ENCODE measurements at regions not wholly inside any gene's neighbourhood (a gene's known extent, or its start where the extent isn't known, plus 50 kb on each side); places are given as distances from the start of the nearest gene placed in this dataset.

- DNase-seq (ENCODE audit: low read depth): no peak
These were observed 339.3 kb upstream of the PFKP start for GRCh38 chr10:2728087-2728486.

- no peak for DNase-seq (ENCODE audit: low read depth)
These were observed 350.8 kb upstream of the PFKP start for GRCh38 chr10:2716596-2716995.

GRCh38 chr10:2714597-2714996 is 352.8 kb upstream of the PFKP start:
- no peak for DNase-seq (ENCODE audit: low read depth)

- DNase-seq (ENCODE audit: low read depth): no peak
These were observed 363.4 kb upstream of the PFKP start for GRCh38 chr10:2703953-2704352.

DNA sequence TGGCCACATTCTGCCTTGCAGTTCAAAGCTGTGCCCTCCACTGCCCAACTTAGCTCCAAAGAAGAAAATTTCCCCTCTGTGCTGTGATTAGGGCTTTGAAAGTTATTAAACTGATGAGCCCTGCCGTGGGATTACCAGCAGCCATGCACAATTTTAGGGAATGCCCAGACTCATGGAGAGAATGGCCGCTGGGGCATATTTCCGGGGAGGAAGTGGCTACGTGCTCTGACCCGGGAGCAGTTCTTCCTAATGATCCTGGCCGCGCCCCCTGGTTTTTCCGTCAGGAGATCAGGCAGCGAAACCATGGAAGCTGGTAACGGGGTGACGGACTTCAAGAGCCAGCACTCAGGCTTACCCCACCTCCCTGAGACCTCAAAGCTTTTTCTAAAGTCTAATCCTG is 365.5 kb upstream of the PFKP start:
- DNase-seq (ENCODE audit: low read depth): no peak

DNA sequence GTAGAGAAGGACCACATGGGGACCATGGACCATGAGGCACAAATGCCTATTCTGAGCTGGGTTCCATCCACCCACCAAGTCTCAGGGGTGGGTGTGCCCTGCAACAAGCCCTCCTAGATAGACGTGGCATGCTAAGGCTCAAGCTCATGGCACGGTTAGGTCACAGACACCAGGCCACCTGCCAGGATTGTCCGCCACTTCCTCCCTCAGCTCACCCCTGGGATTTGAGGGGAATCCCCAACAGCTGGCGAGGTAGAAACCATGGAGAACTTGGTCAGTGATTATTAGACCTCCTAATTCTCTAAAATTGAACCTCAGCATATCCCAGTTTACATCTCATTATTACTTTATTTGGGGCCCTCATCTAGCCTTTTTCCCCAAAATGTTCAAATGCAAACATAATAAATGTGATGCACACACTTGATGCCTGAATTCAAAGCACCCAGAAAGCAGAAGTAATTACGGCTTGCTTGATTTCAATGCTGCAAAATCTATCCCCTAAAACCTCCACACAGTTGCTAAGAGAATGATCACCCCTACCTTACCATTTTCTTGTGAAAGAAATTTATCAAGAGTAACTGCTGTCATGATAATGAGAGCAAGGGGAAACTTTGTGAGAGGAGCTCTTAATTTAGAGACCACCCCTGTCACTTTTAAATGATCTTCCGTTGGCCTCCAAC is 366.6 kb upstream of the PFKP start:
- DNase-seq (ENCODE audit: low read depth): no peak

DNA sequence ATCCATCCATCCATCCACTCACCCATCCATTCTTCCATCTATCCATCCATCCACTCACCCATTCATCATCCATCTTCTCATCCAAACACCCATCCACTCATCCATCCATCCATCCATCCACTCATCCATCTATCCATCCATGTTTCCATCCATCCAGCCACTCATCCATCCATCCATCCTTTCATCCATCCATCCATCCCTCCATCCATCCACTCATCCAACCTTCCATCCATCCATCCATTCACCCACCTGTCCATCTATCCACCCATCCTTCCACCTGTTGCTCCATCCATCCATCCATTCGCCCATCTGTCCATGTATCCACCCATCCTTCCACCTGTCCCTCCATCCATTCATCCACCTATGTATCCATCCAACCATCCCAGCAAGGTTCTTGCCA is 378.4 kb upstream of the PFKP start:
- no peak for DNase-seq (ENCODE audit: low read depth)

DNA sequence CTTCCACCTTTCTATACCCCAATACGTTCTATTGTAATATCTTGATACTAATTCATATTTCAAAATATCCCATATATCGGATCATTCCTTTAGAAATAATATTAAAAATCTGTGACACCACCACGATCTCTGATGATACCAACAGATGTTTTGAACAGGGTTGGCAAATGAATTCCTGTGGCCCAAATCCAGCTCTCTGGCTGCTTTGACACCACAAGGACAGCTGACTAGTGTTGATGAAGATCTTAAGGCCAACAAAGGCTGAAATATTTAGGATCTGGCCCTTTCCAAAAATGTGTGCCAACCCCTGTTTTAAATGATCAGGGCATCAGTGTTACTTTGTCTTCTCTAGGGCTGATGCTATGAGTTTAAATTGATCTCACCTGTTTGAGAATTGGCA is 380.7 kb upstream of the PFKP start:
- DNase-seq (ENCODE audit: low read depth): no peak

DNA sequence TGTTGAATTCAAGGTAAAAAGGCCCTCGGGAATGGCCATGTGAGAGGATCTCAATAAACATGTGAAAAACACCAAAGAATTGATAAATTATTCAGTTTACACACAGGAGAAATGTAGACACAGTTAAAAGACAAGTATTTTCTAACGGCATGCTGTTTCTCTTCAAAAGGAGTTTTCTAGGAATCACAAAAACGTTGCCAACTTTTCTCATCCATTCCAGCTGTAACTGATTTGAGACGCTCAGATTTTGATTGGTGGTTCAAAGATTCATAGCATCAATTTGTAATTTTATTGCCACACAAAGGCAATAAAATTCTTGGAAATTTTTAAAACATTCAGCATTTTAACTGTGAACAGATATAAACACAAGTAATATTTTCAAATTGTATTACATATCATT is 384.9 kb upstream of the PFKP start:
- no peak for DNase-seq (ENCODE audit: low read depth)

GRCh38 chr10:2681891-2682290 is 385.5 kb upstream of the PFKP start:
- DNase-seq (ENCODE audit: low read depth): no peak

- no peak for DNase-seq (ENCODE audit: low read depth)
These were observed 386.5 kb upstream of the PFKP start for GRCh38 chr10:2680821-2681220.

- DNase-seq (ENCODE audit: low read depth): no peak
These were observed 387.7 kb upstream of the PFKP start for GRCh38 chr10:2679646-2680045.

DNA sequence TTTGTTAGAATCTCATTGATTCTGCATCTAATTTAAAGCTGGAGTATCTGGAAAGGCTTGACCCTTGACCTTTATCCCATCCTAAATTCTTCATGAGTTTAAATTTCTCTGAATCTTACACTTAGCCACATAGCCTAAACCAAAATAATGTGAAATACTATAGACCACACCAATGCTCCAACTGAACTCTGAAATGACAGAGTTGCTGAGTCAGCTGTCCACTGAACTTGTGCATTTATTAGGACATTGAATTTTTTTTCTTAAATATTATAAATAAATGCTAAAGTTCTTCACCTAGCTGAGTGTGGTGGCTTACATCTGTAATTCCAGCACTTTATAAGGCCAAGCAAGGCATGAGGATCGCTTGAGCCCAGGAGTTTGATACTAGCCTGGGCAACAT is 390.9 kb upstream of the PFKP start:
- no peak for DNase-seq (ENCODE audit: low read depth)

DNA sequence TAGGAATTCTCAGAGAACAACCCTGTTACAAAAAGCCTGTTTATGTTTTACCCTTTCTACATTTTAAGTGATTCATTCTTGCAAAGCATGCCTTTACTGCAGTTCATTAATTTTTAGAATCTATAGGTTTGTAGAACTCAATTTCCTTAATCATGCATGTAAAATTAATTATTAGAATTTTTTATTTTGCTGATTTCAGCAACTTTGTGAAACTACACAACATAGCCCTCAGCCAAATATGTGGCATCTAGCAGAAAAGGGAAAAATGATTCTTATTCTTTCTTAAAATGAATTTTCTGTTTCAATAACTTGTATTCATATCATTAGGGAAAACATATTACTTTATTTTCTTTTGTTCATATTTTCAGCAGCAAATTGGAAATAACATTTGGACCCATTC is 392.9 kb upstream of the PFKP start:
- no peak for DNase-seq (ENCODE audit: low read depth)

GRCh38 chr10:2670864-2671263 is 396.5 kb upstream of the PFKP start:
- no peak for DNase-seq (ENCODE audit: low read depth)

- no peak for DNase-seq (ENCODE audit: low read depth)
These were observed 401.6 kb upstream of the PFKP start for GRCh38 chr10:2665772-2666171.

DNA sequence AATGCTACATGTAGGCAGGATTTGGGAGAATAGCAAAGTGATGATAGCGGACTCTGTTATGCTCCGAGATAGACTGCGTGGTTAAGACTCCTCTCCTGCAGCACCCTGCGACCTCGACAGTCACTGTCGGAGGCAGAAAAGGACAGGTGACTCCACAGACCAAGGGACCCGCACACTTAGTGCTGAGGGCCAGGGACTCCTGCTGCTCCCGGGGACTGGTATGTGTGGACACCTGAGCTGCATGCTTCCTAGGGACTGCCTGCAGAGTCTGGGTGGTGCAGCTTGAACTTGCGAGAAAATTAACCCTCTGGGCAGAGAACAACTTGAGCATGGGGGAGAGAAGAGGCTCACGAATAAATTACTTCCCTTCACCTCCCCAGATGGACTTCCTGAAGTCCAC is 407.1 kb upstream of the PFKP start:
- DNase-seq (ENCODE audit: low read depth): no peak

DNA sequence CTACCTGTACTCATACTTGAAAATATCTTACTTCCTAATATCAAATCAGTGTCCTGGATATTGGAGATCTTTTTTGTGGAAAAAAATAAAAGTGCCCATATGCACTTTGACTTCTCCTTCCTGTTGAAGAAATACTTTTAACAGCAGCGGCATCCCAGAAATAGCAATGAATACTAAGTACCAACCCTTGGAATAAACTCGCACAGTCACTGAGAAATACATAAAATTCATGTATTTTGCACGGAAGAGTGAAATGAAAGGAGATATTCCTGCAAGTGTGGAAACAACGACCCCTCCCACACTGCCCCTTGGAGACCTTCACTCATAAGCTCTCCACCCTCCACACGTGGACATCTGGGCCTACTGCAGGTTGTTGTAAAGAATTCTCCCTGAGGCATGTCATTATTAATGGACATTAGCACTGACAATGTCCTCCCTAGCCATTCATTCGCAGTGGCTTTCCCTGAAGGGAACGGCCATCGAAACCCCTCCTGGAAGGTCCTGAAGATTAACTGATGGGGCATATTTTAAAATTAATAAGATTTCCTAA is 407.6 kb upstream of the PFKP start:
- DNase-seq (ENCODE audit: low read depth): no peak

GRCh38 chr10:2658780-2659179 is 408.6 kb upstream of the PFKP start:
- DNase-seq (ENCODE audit: low read depth): no peak

DNA sequence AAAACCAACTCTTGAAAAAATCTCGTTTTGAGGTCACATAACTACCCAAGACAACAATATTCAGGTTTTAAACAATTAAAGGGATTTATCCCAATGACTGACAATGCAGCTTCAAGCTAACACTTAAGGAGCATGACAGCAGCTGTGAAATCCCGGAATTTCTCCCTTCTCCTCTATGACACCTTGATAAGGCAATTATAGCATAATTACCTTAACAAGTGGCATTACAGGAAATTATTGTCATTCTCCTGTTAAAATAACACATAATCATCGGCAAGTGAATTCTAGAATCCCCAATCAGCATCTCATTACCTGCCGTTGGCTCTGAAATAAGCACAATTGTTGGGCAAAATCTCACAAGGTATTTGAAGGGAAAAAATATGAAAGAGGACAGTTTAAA is 417.0 kb upstream of the PFKP start:
- DNase-seq (ENCODE audit: low read depth): no peak

GRCh38 chr10:2641028-2641427 is 426.3 kb upstream of the PFKP start:
- no peak for DNase-seq (ENCODE audit: low read depth)

DNA sequence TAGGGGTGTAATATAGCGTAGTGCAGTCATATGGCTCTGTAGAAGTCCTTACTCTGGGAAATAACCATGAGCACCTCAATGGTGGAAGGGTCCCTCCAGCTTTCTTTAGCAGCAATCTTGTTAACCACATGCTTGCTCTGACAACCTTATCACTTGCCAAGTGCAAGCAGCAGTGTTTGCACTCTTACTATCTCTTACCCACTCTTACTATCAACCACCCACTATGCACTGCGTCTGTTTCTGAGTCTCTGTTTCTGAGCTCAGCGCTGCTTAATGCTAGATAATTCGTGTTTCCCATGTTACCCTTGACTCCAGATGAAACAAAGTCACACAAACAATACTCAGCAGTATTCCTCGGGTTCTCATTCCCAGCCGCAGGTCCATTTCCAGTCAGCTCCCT is 433.7 kb upstream of the PFKP start:
- no peak for DNase-seq (ENCODE audit: low read depth)

DNA sequence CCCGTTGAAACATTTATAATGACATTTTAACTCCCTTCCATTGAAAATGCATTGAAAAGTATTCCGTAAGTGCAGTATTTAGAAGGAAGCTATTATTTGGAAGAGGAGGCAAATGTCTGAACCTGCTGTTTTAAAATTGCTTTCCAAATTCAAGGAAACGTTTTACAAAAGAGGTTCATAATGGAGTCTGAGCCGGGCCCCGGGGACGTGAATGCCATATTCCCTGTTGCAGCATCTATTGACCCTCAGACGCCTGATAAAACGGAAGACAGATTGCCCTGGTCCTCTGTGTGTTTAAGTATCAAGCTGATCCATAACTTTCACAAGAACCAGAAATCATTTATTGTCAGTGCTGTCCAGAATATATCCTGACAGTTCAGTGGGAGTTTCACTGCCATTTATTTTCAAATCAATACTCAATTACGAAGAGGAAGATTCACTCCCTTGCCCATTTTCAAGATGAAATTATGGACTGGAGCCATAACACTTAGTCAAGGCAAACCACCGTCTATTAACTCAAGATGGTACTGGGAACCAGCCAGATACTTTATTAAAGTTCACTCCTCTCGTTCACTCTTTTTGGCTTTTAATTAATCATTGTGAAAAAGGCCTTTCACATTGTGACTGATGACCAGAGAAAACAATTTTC is 435.7 kb upstream of the PFKP start:
- DNase-seq (ENCODE audit: low read depth): no peak

DNA sequence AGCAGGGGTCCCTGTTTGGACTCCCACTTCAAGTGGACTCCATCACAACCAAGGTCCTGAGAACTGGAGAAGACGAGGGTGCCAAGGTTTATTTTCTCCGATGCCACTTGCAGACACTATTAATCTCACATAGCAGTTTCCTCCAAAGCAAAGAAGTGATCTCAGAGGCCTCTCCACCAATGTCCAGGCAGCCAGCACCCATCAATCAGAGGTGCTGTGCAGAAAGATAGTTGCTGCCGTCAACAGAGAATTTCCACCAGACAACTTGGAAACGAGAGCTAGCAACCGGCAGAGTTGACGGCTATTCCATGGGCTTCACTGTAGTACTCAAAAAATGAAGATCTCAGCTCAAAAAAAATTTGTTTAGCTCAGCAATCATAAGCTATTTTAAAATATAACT is 438.6 kb upstream of the PFKP start:
- DNase-seq (ENCODE audit: low read depth): no peak
